Loucy (cell line): ENCODE measurements at regions not wholly inside any gene's neighbourhood (a gene's known extent, or its start where the extent isn't known, plus 50 kb on each side); places are given as distances from the start of the nearest gene placed in this dataset.
"Not testable (repeated sequence)": the region's sequence is repeated elsewhere in the genome, so short reads cannot be mapped to it uniquely, and the experiment has no call there.

Source experiments
- H2AFZ ChIP-seq: fragments of 200-600 bp; sonication (generic); 2 replicates; pipeline ENCODE4 v1.6.0; 2016; ENCODE audit warnings: antibody characterized with exemption, mild to moderate bottlenecking, low read length, moderate library complexity
- H3F3A ChIP-seq: fragments of 200-600 bp; 2 replicates; pipeline ENCODE4 v1.6.0; 2016; ENCODE audit warnings: antibody characterized with exemption, low read depth, mild to moderate bottlenecking
- H3K27me3 ChIP-seq: fragments of 200-600 bp; sonication (generic); 2 replicates; pipeline ENCODE4 v1.6.1; 2014; ENCODE audit warnings: low read length, mild to moderate bottlenecking; ENCODE audit not compliant: insufficient read depth, poor library complexity, severe bottlenecking
- H3K36me3 ChIP-seq: fragments of 200-600 bp; sonication (generic); 2 replicates; pipeline ENCODE4 v1.6.1; 2016; ENCODE audit warnings: low read length; ENCODE audit not compliant: insufficient read depth
- H3K4me1 ChIP-seq: fragments of 200-600 bp; sonication (generic); 2 replicates; pipeline ENCODE4 v1.5.1; 2014; ENCODE audit warnings: low read length, mild to moderate bottlenecking; ENCODE audit not compliant: insufficient read depth, poor library complexity, severe bottlenecking
- H3K4me2 ChIP-seq: fragments of 200-600 bp; sonication (generic); 2 replicates; pipeline ENCODE4 v1.6.0; 2014; ENCODE audit warnings: antibody characterized with exemption, low read length, low read depth, mild to moderate bottlenecking; ENCODE audit not compliant: poor library complexity, severe bottlenecking
- H3K4me3 ChIP-seq: fragments of 200-600 bp; sonication (generic); 2 replicates; pipeline ENCODE4 v1.5.1; 2014; ENCODE audit warnings: low read length, mild to moderate bottlenecking, mixed read lengths; ENCODE audit not compliant: poor library complexity, severe bottlenecking
- H3K79me2 ChIP-seq: fragments of 200-600 bp; sonication (generic); 2 replicates; pipeline ENCODE4 v1.6.1; 2014; ENCODE audit warnings: low read length; ENCODE audit not compliant: insufficient read depth
- H3K9ac ChIP-seq: fragments of 200-600 bp; sonication (generic); 2 replicates; pipeline ENCODE4 v1.6.0; 2014; ENCODE audit warnings: mild to moderate bottlenecking, low read depth, low read length, moderate library complexity; ENCODE audit not compliant: poor library complexity, severe bottlenecking
- H3K9me2 ChIP-seq: fragments of 200-600 bp; sonication (generic); replicated peaks from 2 replicates; pipeline ENCODE4 v1.6.1; 2016; ENCODE audit warnings: low read depth, low read length, mixed read lengths
- H3K9me3 ChIP-seq: fragments of 200-600 bp; sonication (generic); 2 replicates; pipeline ENCODE4 v1.6.1; 2014; ENCODE audit warnings: mild to moderate bottlenecking, antibody characterized with exemption, low read length, low read depth; ENCODE audit not compliant: insufficient read depth
- H4K20me1 ChIP-seq: fragments of 200-600 bp; sonication (generic); 2 replicates; pipeline ENCODE4 v1.6.0; 2014; ENCODE audit warnings: antibody characterized with exemption, low read length, mild to moderate bottlenecking; ENCODE audit not compliant: insufficient read depth, poor library complexity, severe bottlenecking
- CTCF ChIP-seq: fragments of 200-600 bp; sonication (generic); conservative IDR thresholded peaks from 2 replicates; pipeline ENCODE4 v1.5.1; 2014; ENCODE audit warnings: mild to moderate bottlenecking, antibody characterized with exemption, low read length
- EZH2phosphoT487 ChIP-seq: fragments of 200-600 bp; IDR thresholded peaks from 2 replicates; pipeline ENCODE4 v1.6.1; 2018; ENCODE audit warnings: antibody characterized with exemption, mild to moderate bottlenecking, moderate library complexity, borderline replicate concordance

- H4K20me1 ChIP-seq, result no peaks in the 10 kb centered on the region
- H3K4me2 ChIP-seq, result no peak overlapping the region
- H3K79me2 ChIP-seq, result no peaks in the 10 kb centered on the region
- H3K4me1 ChIP-seq, result no peaks in the 10 kb centered on the region
- H3K9me3 ChIP-seq, result no peaks in the 10 kb centered on the region
- no peak overlapping the region for H3K9ac ChIP-seq
- H3K4me3 ChIP-seq, result no peak overlapping the region
- H3F3A ChIP-seq, result no peaks in the 10 kb centered on the region
- peaks cover 4% of the 10 kb centered on the region; the same call in 1 of the 2 replicates for H3K9me2 ChIP-seq
- H3K36me3 ChIP-seq, result no peaks in the 10 kb centered on the region
- no peak overlapping the region for H2AFZ ChIP-seq
- no peaks in the 10 kb centered on the region for H3K27me3 ChIP-seq
- TF ChIP-seq EZH2phosphoT487 (no peak), CTCF (no peak)
These were observed 632.9 kb downstream of the EPHA3 start for GRCh38 chr3:89740080-89740880.

- Histone ChIP-seq H3K9ac (no peak overlapping the region), H2AFZ (no peak overlapping the region), H3K9me3 (no peaks in the 10 kb centered on the region), H3K9me2 (peaks cover 4% of the 10 kb centered on the region; the same call in 1 of the 2 replicates), H3F3A (no peaks in the 10 kb centered on the region), H3K4me1 (no peaks in the 10 kb centered on the region), H3K36me3 (no peaks in the 10 kb centered on the region), H4K20me1 (no peaks in the 10 kb centered on the region), H3K27me3 (no peaks in the 10 kb centered on the region), H3K79me2 (no peaks in the 10 kb centered on the region), H3K4me3 (no peak overlapping the region), H3K4me2 (no peak overlapping the region)
- TF ChIP-seq EZH2phosphoT487, result no peak
- no peak for TF ChIP-seq CTCF
These were observed 633.4 kb downstream of the EPHA3 start for GRCh38 chr3:89740881-89741177.

GRCh38 chr3:89742546-89742945 lies 635.1 kb downstream of the EPHA3 start:
- H3F3A ChIP-seq, result no peaks in the 10 kb centered on the region
- TF ChIP-seq CTCF (no peak), EZH2phosphoT487 (no peak)
- no peaks in the 10 kb centered on the region for H3K4me1 ChIP-seq
- H3K27me3 ChIP-seq, result no peaks in the 10 kb centered on the region
- H2AFZ ChIP-seq, result no peak overlapping the region
- no peaks in the 10 kb centered on the region for H3K36me3 ChIP-seq
- no peak overlapping the region for H3K9ac ChIP-seq
- H3K9me3 ChIP-seq, result no peaks in the 10 kb centered on the region
- no peaks in the 10 kb centered on the region; the same call in 1 of the 2 replicates for H3K9me2 ChIP-seq
- no peaks in the 10 kb centered on the region for H3K79me2 ChIP-seq
- no peak overlapping the region for H3K4me2 ChIP-seq
- no peaks in the 10 kb centered on the region for H4K20me1 ChIP-seq
- H3K4me3 ChIP-seq, result no peak overlapping the region

- not testable (repeated sequence) for H3F3A ChIP-seq, H4K20me1 ChIP-seq, H3K4me1 ChIP-seq, H3K79me2 ChIP-seq, H3K9me2 ChIP-seq, H3K4me2 ChIP-seq, H2AFZ ChIP-seq, H3K36me3 ChIP-seq, H3K4me3 ChIP-seq, H3K9ac ChIP-seq, H3K9me3 ChIP-seq, H3K27me3 ChIP-seq
These were observed 640.3 kb downstream of the EPHA3 start for GRCh38 chr3:89747541-89748278.
